Thoracic aorta (tissue), 2 donors: ENCODE measurements at regions not wholly inside any gene's neighbourhood (a gene's known extent, or its start where the extent isn't known, plus 50 kb on each side); places are given as distances from the start of the nearest gene placed in this dataset.
"Not testable (repeated sequence)": the region's sequence is repeated elsewhere in the genome, so short reads cannot be mapped to it uniquely, and the experiment has no call there.

Experiments
- ATAC-seq: fragments of 150-250 bp; one replicate; pipeline ENCODE4 v1.8.0; 2017; ENCODE audit warnings: low read depth; ENCODE audit not compliant: insufficient number of reproducible peaks, low FRiP score
- DNase-seq: peaks from one replicate; pipeline ENCODE4 v3.0.0-alpha.2; 2020; ENCODE audit warnings: low spot score
- H3K27ac ChIP-seq, 2 donors: fragments of 200-600 bp; sonication (generic); 1 replicate in 1 of 2; 2 replicates in 1 of 2; pipeline ENCODE4 v1.5.1; 2016; ENCODE audit warnings: mild to moderate bottlenecking in 2 of 2, moderate library complexity in 2 of 2
- H3K27me3 ChIP-seq: fragments of 200-600 bp; sonication (generic); replicated peaks from 2 replicates; pipeline ENCODE4 v1.6.0; 2016; ENCODE audit warnings: mild to moderate bottlenecking; ENCODE audit not compliant: insufficient read depth
- H3K36me3 ChIP-seq: fragments of 200-600 bp; sonication (generic); one replicate; pipeline ENCODE4 v1.5.1; 2016
- H3K4me1 ChIP-seq, 2 donors: fragments of 200-600 bp; sonication (generic); 1 replicate in 1 of 2; 2 replicates in 1 of 2; pipeline versions ENCODE4 v1.5.1 to v1.6.0; 2016; ENCODE audit warnings: low read depth in 2 of 2, mild to moderate bottlenecking in 1 of 2; ENCODE audit not compliant: control insufficient read depth in 1 of 2
- H3K4me3 ChIP-seq: fragments of 200-600 bp; sonication (generic); 2 replicates; pipeline ENCODE4 v1.5.1; 2016; ENCODE audit warnings: mild to moderate bottlenecking
- H3K9me3 ChIP-seq: fragments of 200-600 bp; sonication (generic); 2 replicates; pipeline ENCODE4 v1.5.1; 2016
- CTCF ChIP-seq: fragments of 200-600 bp; sonication (generic); IDR thresholded peaks from one replicate; pipeline ENCODE4 v1.5.1; 2019; ENCODE audit warnings: antibody characterized with exemption

- no peaks in the 10 kb centered on the region for H3K4me1 ChIP-seq
- H3K36me3 ChIP-seq = no peaks in the 10 kb centered on the region
- no peak for ATAC-seq
Measured at GRCh38 chr6:78744144-78744543, 123.2 kb upstream of the IRAK1BP1 start.

GRCh38 chr6:78746457-78746856 lies 120.9 kb upstream of the IRAK1BP1 start:
- no peak overlapping the region for H3K4me3 ChIP-seq
- peaks cover 10% of the 10 kb centered on the region for H3K9me3 ChIP-seq
- DNase-seq (no peak), ATAC-seq (no peak)
- no peaks in the 10 kb centered on the region for H3K36me3 ChIP-seq
- no peak for TF ChIP-seq CTCF
- no peaks in the 10 kb centered on the region for H3K4me1 ChIP-seq
- no peaks in the 10 kb centered on the region for H3K27me3 ChIP-seq
- H3K27ac ChIP-seq = no peak overlapping the region

More at GRCh38 chr6:78744144-78744543, 123.2 kb upstream of the IRAK1BP1 start:
- Histone ChIP-seq H3K9me3 (peaks cover 10% of the 10 kb centered on the region), H3K4me3 (no peak overlapping the region), H3K27me3 (no peaks in the 10 kb centered on the region), H3K27ac (no peak overlapping the region)
- DNase-seq = no peak
- TF ChIP-seq CTCF = no peak

- Histone ChIP-seq H3K27me3 (no peaks in the 10 kb centered on the region), H3K36me3 (no peaks in the 10 kb centered on the region), H3K9me3 (peaks cover 9% of the 10 kb centered on the region), H3K4me3 (no peak overlapping the region), H3K4me1 (no peaks in the 10 kb centered on the region), H3K27ac (no peak overlapping the region)
- DNase-seq (no peak), ATAC-seq (no peak)
- no peak for TF ChIP-seq CTCF
Measured at GRCh38 chr6:78749326-78749725, 118.0 kb upstream of the IRAK1BP1 start.

GRCh38 chr6:78758297-78758798 lies 109.0 kb upstream of the IRAK1BP1 start:
- not testable (repeated sequence) for H3K36me3 ChIP-seq, H3K4me3 ChIP-seq, H3K27ac ChIP-seq, ATAC-seq, DNase-seq, H3K9me3 ChIP-seq, H3K27me3 ChIP-seq, H3K4me1 ChIP-seq

GRCh38 chr6:78768271-78768670 lies 99.1 kb upstream of the IRAK1BP1 start:
- no peak for ATAC-seq
- H3K27ac ChIP-seq = no peak overlapping the region
- no peak for DNase-seq
- no peak overlapping the region for H3K4me3 ChIP-seq
- no peak for TF ChIP-seq CTCF
- no peaks in the 10 kb centered on the region for H3K36me3 ChIP-seq
- H3K9me3 ChIP-seq = no peaks in the 10 kb centered on the region
- H3K4me1 ChIP-seq = no peaks in the 10 kb centered on the region
- H3K27me3 ChIP-seq = no peaks in the 10 kb centered on the region

GRCh38 chr6:78770765-78771164 lies 96.6 kb upstream of the IRAK1BP1 start:
- Histone ChIP-seq H3K9me3 (no peaks in the 10 kb centered on the region), H3K27ac (no peak overlapping the region), H3K27me3 (no peaks in the 10 kb centered on the region), H3K4me3 (no peak overlapping the region), H3K36me3 (no peaks in the 10 kb centered on the region), H3K4me1 (no peaks in the 10 kb centered on the region)
- DNase-seq (no peak), ATAC-seq (no peak)
- TF ChIP-seq CTCF = no peak
